HL-60/S4 treated with phorbol 12-myristate 13-acetate at 8.2 ng/mL for 4 days and 3 days (cell line): ENCODE measurements at regions not wholly inside any gene's neighbourhood (a gene's known extent, or its start where the extent isn't known, plus 50 kb on each side); places are given as distances from the start of the nearest gene placed in this dataset.

Experiments used
- in situ Hi-C: fragments of 300-500 bp; cut with MboI; formaldehyde crosslinking; loops from 2 replicates; pipeline ENCODE4 v1.15.0; 2022; ENCODE audit warnings: low sequenced_read_pairs

DNA sequence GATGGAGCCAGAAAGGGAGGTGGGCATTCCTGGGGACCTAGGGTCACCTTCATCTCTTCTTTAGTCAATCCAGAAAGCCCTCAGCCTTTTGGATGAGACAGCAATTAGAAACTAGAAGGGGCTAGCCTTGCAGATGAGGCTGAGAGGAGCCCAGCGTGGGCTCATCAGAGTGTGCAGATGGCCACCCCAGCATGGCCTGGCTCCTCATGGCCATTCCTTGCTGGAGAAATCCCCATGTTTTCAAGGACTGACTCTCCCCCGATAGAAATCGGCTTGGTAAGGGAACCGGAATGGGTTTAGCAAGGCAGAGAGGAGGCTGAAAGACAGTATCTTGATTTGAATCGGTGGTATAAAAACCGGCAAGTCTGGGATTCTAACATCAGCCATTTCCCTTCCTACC lies 274.6 kb downstream of the BUD13 start:
- in situ Hi-C loops, result no loop called here

DNA sequence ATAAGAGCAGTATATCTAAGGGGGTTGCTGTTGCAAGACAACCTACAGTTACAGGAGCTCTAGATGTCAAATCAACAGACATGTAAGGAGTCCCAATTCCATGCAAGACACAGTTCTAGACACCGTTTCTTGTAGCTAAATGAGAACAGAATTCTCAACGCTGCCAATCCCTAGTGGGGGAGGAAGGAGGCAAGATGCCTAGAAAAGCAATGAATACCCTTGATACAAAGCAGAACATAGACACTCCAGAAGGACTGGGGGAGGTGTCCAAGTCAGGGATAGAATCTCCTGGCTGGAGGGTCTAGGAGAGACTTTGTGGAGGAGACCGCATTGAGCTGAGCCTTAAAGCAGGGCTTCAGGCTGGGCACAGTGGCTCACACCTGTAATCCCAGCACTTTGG lies 280.2 kb downstream of the BUD13 start:
- in situ Hi-C loops, result no loop called here

DNA sequence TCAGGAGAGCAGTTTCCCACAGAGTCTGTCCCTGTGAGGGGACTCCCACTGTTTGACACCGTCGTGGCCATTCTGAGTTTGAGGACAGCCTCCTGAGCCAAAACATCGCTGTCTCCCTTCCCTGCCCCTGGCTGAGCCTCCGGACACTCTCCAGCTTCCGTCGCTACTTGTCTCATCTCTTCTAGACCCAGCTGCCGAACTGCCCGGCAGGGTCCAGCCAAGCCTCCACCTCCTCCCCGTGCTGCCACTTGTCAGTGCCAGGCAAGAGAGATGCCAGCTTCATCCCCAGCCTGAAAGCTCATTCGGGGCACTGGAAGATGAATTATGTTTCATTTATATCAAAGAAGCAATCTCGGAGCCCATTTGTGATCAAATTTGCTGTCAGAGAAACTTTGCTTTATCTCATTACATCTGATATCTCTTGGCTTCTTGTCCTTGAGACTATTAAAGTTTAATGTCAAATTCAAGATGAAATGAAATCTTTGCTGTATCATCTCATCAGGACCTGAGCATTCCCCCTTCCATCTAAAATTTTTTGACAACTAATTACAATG lies 283.9 kb downstream of the BUD13 start:
- in situ Hi-C loops, result no loop called here

DNA sequence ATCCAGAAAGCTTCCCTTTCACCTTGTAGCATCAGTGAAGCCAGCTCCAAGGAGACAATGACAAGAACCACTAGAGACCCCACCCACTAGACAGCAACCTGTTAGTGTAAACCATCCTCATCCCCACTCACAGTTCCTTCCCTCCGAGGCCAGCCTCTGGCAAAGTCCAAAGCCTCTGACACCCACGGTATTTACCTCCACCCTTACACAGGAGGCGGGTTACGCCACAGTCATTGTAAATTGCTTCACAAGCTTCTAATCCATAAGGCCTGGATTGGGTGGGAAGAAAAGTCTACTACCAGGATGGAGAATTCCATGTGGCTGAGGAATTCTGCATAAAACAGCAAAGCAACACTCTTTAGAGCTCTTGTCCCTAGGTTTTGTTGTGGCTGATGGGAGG lies 287.4 kb downstream of the BUD13 start:
- in situ Hi-C loops, result no loop called here

GRCh38 chr11:116482716-116483115 lies 290.1 kb downstream of the BUD13 start:
- in situ Hi-C loops, result no loop called here

DNA sequence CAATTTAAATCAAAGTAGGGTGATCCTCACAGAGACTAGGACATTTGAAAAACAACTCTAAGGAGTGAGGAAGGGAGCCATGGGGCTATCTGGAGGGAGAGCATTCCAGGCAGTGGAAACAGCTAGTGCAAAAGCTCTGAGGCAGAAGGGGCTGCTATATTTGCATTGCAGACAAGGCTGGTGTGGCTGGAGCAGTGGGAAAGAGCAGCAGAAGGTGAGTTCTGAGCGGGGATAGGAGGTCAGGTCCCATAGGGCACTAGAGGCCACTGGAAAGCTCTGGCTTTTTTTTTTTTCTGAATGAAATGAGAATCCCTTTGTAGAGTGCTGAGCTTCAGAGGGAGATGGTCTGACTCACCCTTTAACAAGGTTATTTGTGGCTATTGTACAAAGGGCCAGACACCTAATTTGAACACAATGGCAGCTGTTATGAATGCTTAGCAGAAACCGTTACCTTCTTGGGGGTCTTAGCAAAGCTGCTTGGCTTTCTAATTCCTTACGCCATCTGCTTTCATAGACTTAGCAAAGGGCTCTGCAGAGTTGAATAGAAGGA lies 291.6 kb downstream of the BUD13 start:
- in situ Hi-C loops, result no loop called here

GRCh38 chr11:116478669-116479668 lies 293.8 kb downstream of the BUD13 start:
- in situ Hi-C loops, result no loop called here

GRCh38 chr11:116478205-116478604 lies 294.6 kb downstream of the BUD13 start:
- in situ Hi-C loops, result no loop called here

DNA sequence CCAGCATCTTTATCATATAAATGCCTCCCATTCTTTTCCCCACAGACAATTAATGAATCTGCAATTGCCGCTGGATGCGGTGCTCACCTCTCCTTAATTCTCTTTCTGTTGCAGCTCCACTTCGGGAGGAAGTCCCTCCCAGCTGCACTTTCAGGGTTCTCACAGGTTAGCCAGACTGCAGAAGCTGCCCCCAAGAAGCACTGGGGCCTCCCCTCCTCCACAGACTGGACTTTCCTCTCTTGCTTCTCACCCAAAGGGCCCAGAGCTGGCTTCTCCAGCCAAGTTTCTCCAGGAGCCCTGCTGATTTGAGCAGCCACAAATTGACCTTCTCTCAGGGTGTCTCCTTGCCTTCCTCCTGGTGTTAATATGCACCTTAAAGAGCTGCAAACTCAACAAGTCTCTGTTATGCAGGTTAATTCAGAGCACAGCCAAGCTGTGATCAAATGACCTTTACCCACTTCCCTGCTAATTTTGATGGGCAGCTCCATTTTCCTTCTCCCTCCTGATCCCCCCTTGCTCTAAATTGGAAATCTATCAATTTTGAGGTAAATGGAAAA lies 298.9 kb downstream of the BUD13 start:
- in situ Hi-C loops, result no loop called here

DNA sequence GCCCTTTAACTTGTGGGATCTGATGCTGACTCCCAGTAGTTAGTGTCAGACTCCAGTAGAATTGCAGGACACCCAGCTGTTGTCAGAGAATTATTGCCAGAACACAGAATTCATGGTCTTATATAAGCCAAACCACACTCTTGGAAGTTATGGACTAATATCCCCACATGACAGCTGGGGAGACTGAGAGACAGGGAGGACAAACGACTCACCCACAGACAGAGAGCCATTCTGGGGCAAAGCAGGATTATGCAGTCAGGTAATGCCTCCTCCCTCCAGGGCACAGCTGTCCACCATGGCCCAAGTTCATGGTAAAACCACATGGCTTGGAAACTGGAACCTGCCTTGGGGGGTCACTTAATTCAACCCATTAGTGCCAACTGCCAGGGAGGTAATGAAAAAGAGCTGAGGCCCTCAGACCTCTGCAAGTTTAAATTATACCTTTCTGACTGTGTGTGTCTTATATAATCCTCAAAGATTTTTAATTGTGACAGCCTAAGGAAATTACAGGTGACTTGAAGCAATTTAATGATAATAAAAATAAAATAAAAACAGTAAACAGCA lies 299.5 kb downstream of the BUD13 start:
- in situ Hi-C loops, result no loop called here

GRCh38 chr11:116472651-116473050 lies 300.1 kb downstream of the BUD13 start:
- in situ Hi-C loops, result no loop called here

DNA sequence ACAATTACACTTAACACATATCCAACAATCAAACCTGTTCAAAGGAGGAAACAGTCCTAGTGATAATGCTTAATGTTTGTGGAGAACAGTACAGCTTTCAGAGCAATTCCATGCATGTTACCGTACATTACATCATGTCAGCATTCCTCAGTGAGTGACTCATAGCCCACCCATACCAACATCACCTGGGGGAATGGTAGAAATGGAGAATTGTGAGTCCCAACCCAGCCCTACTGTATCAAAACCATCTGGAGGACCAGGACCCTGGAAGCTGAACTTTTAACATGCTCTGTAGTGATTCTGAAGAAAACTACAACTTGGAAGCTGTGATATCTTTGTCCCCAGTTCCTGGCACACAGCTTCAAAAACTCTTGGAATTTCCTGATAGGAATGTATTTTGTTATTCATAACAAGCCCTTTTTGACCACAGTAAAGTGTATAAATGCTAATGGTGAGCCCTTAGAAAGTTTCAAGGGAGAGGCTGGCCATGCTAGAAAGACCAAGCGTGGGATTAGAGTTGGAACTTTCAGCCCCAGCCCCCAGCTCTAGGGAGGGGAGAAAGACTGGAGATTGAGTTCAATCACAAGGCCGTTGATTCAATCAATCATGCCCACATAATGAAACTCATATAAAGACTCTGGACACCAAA lies 301.1 kb downstream of the BUD13 start:
- in situ Hi-C loops, result no loop called here

GRCh38 chr11:116468699-116469098 lies 304.1 kb downstream of the BUD13 start:
- in situ Hi-C loops, result no loop called here

DNA sequence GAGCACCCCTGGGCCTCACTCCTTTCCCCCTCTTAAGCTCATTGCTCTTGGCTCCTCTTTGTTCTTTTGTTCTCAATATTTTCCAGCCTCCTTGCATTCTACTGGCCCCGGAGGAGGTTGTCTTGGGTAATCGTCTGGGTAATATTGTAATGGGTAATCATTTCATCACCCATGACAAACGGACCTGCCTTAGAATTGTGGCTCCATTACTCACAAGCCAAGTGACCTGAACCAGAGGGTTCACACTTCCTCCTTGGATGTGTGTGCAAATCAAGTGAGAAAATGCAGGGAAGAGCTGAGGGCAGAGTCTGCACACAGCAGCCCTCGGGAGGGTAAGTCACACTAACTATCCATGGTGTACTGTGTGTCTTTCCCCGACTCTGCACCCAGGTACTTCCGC lies 305.0 kb downstream of the BUD13 start:
- in situ Hi-C loops, result no loop called here

DNA sequence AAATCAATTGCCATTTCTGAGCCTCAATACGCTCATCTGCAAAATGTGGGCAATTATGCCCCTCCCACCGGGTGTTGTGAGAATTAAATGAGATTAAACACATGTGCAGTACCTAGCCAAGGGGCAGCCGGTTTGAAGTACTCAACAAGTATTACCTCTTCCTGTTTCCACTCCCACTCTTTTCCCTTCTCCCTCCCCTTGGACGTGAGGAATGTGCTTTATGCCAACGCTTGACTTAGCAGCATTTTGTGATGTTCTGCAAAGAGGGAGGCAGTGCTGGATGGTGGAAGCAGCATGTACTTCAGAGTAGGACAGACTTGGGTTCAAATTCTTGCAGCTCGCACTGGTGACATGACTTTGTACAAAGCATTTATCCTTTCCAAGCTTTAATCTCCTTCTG lies 306.0 kb downstream of the BUD13 start:
- in situ Hi-C loops, result no loop called here

DNA sequence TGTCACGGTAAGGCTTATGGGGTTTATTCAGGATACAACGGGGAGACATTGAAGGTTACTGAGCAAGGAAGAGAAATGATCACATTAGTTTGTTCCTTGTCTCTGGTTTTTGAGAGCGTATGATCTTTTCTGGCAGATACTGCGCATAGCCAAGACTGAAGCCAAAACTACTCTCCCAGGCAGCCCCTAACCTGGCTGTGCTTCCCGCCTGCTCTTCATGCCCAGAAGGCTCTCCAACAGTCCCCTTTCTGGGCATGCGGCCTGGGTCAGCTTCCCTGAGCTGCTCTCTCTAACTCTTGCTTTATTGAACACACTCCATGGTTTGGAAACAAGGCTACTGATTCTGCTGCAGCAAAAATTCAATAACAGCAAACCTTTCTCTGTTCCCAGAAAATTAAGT lies 306.6 kb downstream of the BUD13 start:
- in situ Hi-C loops, result no loop called here

DNA sequence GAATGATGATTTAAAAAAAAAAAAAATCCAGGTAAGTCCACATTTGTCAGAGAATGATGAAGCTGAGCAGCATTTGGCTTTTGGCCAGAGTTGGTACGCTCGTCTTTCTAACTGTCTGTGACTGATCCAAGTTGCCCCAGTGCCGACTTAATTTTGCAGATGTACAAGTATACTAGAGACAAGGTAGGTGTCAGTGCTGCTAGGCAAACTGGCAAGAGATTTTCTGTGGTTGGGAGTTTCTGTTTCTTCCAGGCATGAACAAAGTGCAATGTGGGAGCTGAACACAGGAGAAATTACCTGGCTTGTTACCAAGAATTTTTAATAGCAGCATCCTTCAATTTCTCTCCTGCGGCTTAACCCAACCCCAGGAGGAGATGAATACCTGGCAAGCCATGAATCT lies 307.7 kb downstream of the BUD13 start:
- in situ Hi-C loops, result no loop called here

GRCh38 chr11:116461789-116462188 lies 311.0 kb downstream of the BUD13 start:
- in situ Hi-C loops, result no loop called here

- in situ Hi-C loops, result no loop called here
Measured at GRCh38 chr11:116460156-116460920, 312.4 kb downstream of the BUD13 start.
